ENCODE measurements at regions not wholly inside any gene's neighbourhood (a gene's known extent, or its start where the extent isn't known, plus 50 kb on each side); places are given as distances from the start of the nearest gene placed in this dataset.

GRCh38 chr5:2240118-2240904 is 357.6 kb upstream of the IRX4 start:
- no peak for DNase-seq (ENCODE audit: low read depth in 2 of 2)

DNA sequence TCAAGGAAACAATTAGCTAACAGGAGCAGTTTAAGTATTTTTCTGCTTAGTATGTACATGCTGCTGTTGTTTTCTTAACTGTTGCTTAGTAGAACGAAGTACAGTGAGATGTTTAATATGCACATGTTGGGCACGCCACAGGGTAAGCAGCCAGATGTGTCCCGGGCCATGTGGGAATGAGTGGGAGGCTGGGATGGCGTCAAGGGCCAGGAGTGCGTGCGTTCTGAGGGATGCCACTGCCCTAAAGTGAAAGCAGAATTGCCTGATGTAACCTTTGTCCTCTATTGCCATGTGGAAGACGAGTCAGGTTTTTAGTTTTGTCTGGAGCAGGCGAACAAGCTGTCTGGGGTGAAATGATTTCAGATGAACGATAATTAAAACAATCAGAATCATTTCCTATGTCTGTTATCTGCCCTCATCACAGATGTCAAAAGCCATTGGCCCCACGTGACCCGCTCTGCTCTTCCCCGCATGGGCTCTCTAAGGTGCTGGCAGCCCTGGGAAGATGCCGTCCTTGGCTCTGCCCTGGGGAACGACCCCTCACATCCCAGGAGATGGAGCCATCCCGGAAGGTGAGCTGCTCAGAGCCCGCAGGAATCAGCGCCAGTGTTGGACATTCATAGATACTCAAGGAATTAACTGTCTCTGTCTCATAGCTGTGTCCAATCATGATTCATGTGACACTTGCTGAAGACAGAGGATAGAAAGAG is 356.6 kb upstream of the IRX4 start:
- no peak for DNase-seq (ENCODE audit: low read depth in 2 of 2)

DNA sequence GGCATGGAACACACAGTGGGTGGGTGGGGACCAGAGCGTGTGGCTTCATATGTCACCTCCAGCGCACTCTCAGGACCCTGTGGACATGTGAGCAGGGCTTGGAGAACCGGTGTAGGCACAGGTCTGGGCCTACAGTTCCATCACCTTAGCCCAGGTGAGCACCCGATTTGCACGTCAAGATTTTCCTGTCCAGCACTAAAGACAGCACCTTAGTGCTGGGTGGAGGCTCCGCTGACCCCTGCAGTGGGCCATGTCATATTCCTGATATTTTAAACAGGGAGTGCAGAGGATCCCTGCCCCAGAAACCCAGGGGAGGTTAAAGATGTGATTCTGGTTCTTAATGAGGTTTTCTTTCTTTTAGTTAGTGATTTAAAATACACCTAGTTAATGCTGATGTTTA is 356.0 kb upstream of the IRX4 start:
- no peak for DNase-seq (ENCODE audit: low read depth in 2 of 2)

- no peak for DNase-seq (ENCODE audit: low read depth in 2 of 2)
These were observed 344.7 kb upstream of the IRX4 start for GRCh38 chr5:2227433-2227832.

DNA sequence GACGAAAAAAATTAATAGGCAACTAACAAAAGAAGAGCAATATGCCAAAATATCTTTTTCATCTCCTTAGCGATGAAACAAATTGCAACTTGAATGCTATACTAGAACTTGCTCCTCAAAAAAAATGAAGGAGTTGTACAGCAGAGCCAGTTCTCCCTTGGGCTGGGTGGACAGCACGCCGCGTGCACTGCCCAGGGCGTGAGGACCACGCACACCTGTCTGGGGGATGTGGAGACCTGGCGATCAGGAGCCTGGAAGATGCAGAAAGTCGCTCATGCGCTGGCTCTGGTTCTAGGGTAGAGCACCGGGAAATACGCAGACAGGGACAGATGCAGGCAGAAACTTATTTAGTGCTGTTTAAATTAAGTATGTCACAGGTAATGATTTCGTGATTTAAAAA is 342.0 kb upstream of the IRX4 start:
- DNase-seq (ENCODE audit: low read depth in 2 of 2) = no peak

GRCh38 chr5:2223303-2223702 is 340.6 kb upstream of the IRX4 start:
- DNase-seq (ENCODE audit: low read depth in 2 of 2) = no peak

DNA sequence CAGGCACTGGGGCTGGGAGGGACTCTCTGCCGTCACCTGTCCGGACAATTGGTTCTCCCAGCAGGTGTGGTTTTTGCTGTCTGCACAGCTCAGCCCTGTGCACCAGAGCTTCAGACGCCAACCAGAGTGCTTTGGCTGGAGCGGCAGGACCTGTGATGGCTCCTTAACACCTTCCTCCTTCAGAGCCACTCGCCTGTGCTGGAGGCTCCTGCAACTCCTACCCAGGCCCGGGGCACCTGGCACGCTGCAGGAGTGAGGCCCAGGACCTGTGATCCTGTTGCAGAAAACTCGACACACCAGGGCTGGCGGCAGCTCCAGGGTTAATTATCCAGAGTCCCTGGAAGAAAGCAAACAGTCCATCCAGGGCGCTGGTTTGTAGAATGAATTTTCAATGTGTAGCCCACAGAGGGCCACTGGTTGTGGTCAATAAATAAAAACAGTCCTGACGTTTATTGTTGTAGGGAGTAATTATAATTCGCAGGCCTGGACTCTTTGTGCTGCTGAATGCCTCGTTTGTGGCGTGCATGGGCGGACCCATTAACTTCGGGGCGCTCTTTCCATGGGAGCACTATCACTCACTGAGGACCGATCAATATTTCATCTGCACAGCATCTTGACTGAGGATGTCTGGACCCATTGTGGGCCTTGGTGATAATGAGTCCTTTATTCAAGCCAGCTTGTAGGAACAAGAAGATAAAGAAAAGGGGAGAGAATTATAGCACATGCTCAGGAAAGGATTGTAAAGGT is 339.7 kb upstream of the IRX4 start:
- DNase-seq (ENCODE audit: low read depth in 2 of 2) = no peak

GRCh38 chr5:2221450-2221849 is 338.7 kb upstream of the IRX4 start:
- DNase-seq (ENCODE audit: low read depth in 2 of 2) = no peak

- no peak for DNase-seq (ENCODE audit: low read depth in 2 of 2)
These were observed 338.0 kb upstream of the IRX4 start for GRCh38 chr5:2220741-2221140.

GRCh38 chr5:2219149-2219776 is 336.5 kb upstream of the IRX4 start:
- no peak for DNase-seq (ENCODE audit: low read depth in 2 of 2)

DNA sequence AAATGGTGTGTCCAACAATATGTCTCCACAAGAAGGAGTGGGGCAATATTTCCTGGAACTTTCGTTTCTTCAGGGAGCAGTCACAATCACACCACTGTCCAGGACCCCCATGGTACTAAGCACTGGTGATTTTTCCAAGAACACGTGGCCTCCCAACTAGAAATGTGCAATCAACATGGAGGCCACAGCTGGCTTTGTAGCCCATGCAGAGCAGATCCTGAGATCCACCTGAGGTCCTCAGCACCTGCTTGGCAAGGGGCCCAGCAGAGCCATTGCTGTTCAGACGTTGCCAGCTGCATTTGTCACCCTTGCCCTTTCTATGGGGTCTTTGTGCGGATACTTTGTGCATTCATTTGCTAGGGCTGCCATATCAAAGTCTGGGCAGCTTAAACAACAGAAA is 334.5 kb upstream of the IRX4 start:
- no peak for DNase-seq (ENCODE audit: low read depth in 2 of 2)

DNA sequence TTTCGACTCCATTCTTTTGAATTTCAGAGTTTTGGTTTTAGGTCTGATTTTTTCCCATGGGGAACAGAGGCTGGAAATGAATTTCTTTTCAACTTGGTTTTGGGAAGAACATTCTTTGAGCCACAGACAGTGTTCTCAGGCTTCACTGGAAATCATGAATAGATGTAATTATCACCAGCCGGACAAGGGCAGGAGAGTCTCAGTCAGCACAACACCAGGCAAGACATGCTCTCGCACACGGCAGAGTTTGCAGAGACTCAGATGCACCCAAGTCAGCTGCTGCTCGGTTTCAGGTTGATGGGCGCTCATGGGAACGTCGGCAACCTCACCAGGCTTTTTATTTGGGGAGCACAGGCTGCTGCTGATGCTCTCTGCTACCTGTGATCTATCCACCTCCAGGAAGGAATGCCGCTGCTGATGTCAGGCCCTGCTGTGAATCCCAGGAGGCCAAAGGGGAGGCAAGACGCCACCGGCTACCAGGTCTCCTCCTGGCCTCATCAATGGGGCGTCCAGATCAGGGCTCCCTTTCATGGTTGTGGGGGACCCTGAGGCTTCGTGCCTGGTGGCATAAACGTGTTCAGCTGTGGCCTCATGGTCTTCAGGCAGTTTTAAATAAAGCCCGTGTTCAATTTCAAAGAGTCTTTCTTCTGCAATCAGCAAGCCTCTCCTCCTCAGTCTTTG is 332.3 kb upstream of the IRX4 start:
- no peak for DNase-seq (ENCODE audit: low read depth in 2 of 2)

DNA sequence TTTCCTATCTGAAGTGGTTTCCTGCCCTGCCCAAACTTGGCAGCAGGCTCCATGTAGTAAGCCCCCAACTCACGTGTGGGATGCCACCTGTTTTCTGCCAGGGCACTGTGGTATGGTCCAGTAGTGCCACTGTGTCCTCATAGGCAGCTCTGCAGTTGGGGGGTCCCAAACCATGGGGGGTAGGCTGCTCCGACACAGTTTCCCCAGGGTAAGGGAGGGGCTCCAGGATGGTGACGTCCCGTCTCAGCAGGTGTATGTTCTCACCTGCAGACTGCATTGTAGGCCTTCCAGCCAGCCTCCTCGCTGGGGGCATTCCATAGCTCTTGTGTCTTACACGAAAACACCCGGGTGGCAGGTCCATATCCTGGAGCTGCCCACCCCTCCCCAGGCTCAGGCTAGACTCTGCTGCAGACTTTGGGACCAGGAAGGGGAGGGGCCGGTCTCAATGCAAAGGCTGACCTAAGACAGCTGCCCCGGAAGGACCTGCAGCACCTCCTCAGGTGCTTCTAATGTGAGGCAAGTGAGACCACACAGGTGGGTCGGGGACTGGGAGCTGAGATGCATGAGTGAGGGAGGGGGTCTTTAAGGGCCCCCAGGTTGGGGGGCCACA is 330.5 kb upstream of the IRX4 start:
- DNase-seq (ENCODE audit: low read depth in 2 of 2) = no peak

DNA sequence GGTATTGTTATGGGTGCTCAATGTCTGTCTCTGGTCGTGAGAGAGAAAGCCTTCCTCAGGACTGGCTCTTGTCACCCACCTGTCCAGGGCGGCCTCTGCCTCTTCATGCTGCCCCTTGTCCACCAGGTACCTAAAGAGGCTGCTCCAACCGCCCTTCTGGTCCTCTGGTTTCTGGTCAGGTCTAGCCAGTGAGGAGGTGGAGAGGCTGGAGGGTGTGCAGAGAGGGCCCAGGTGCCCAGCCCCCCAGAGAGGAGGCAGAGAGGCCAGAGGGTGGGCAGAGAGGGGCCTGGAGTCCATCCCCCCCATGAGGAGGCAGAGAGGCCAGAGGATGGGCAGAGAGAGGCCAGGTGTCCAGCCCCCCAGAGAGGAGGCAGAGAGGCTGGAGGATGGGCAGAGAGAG is 329.8 kb upstream of the IRX4 start:
- DNase-seq (ENCODE audit: low read depth in 2 of 2) = no peak

DNA sequence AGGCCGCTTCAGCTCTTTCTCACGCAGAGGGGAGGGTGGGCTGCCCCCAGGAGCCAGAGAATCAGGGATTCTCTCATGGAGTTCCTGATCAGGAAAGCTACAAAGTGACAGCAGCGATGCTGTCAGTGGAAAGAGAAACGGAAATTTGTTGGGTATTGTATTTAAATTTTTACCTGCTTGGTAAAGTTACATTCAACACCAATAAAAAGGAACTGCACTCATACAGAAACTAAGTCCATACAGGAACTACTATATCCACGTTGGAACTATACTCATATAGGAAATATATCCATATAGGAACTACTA is 325.5 kb upstream of the IRX4 start:
- DNase-seq (ENCODE audit: low read depth in 2 of 2) = no peak

- DNase-seq (ENCODE audit: low read depth in 2 of 2) = no peak
These were observed 324.9 kb upstream of the IRX4 start for GRCh38 chr5:2207416-2208238.

DNA sequence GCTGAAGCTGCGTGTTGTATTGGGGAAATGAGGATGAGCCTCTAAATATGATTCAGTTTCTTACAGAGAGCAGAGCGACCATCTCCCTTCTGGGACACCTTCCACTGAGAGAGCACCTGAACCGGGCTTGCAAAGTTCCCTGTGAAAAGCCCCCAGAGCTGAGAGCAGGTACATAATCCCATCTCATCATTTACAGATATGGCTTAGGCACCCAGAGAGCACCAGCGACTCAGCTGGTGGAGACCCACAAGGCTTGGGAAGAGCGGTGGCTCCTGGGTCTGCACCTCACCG is 324.3 kb upstream of the IRX4 start:
- DNase-seq (ENCODE audit: low read depth in 2 of 2) = no peak

- DNase-seq (ENCODE audit: low read depth in 2 of 2) = no peak
These were observed 323.8 kb upstream of the IRX4 start for GRCh38 chr5:2206293-2207108.

- no peak for DNase-seq (ENCODE audit: low read depth in 2 of 2)
These were observed 323.0 kb upstream of the IRX4 start for GRCh38 chr5:2205596-2206226.

GRCh38 chr5:2205185-2205585 is 322.5 kb upstream of the IRX4 start:
- no peak for DNase-seq (ENCODE audit: low read depth in 2 of 2)
